ENCODE measurements at regions not wholly inside any gene's neighbourhood (a gene's known extent, or its start where the extent isn't known, plus 50 kb on each side); places are given as distances from the start of the nearest gene placed in this dataset.
A peak's percentile ranks its signal among the peaks of the same experiment; 100 is the strongest.

DNA sequence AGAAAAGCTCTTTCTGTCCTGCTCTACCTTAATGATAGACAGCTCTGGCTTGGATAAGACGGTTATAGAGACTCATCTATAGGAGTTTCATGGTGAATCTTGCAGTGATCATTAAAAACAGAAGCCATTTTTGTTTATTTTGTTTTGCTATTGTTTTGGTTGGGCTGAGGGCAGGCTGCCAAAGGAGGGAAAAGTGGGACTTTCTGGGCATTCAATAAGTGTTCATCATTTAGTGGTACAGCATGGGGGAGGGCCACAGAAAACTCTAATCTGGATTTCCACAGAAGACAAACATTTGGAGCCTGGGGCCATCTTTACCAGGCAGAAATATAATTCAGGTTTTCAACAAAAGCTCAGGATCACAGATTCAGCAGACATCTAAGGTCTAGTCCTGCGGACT is 62.4 kb upstream of the EFEMP1 start:
- H3K36me3 Mint-ChIP-seq = no peaks in the 10 kb centered on the region
- no peak for DNase-seq (ENCODE audit: low spot score)
- H3K9me3 Mint-ChIP-seq = no peaks in the 10 kb centered on the region
- Histone ChIP-seq H3K4me2 (no peak overlapping the region), H3K27me3 (no peaks in the 10 kb centered on the region), H3K36me3 (no peaks in the 10 kb centered on the region), H3K79me2 (ENCODE audit: low read depth) (no peaks in the 10 kb centered on the region), H3K27ac (no peak overlapping the region), H3K9ac (no peak overlapping the region), H2AFZ (replicated peaks) (no peak overlapping the region), H3F3A (ENCODE audit: low read depth) (no peaks in the 10 kb centered on the region), H3K4me3 (no peak overlapping the region), H3K4me1 (peaks cover 23% of the 10 kb centered on the region), H3K9me3 (ENCODE audit: low read depth) (no peaks in the 10 kb centered on the region), H4K20me1 (ENCODE audit: low read depth) (no peaks in the 10 kb centered on the region)
- TF ChIP-seq EZH2phosphoT487 (IDR thresholded peaks at IDR 0.05) (no peak), EZH2 (IDR thresholded peaks at IDR 0.05) (no peak)
- TF ChIP-seq, protein P1, sequence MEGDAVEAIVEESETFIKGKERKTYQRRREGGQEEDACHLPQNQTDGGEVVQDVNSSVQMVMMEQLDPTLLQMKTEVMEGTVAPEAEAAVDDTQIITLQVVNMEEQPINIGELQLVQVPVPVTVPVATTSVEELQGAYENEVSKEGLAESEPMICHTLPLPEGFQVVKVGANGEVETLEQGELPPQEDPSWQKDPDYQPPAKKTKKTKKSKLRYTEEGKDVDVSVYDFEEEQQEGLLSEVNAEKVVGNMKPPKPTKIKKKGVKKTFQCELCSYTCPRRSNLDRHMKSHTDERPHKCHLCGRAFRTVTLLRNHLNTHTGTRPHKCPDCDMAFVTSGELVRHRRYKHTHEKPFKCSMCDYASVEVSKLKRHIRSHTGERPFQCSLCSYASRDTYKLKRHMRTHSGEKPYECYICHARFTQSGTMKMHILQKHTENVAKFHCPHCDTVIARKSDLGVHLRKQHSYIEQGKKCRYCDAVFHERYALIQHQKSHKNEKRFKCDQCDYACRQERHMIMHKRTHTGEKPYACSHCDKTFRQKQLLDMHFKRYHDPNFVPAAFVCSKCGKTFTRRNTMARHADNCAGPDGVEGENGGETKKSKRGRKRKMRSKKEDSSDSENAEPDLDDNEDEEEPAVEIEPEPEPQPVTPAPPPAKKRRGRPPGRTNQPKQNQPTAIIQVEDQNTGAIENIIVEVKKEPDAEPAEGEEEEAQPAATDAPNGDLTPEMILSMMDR (IDR thresholded peaks at IDR 0.05) = no peak
- peaks cover 11% of the 10 kb centered on the region for H3K4me1 Mint-ChIP-seq
- no peak overlapping the region for H3K27ac Mint-ChIP-seq
- H3K4me3 Mint-ChIP-seq = no peak overlapping the region
- H3K27me3 Mint-ChIP-seq (ENCODE audit: insufficient read depth, low read depth) = peaks cover 5% of the 10 kb centered on the region

DNA sequence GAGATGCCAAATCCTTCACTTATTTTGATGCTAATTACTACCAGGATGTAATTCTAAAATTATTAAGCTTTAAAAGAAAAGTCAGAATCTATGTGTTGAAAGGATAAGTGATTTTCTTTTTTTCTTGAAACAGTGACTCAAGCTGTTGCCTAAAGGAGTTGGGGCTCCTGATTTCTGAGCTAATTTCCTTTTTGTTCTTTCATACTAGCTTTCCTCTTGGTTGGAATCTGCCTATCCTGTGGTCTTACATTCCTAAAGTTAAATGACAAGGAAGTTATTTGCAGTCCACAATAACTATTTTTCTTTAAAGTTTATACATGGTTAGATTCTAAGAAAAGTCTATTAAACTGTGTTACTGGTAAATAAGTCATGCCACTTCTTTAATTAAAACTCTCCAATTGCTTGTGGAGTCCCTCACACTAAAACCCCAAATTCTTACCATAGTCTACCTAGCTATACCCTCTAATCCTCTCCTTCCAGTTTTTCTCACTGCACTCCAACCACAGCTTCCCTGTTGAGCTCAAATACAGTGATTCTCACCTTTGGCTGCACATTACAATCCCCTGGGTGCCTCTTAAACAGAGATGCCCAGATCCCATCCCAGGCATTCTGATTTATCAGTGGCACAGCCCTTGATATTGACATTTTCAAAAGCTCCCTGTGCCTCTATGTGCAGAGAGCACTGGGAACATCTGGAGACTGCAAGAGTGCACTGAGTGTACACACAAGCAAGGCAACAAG is 63.3 kb upstream of the EFEMP1 start:
- no peaks in the 10 kb centered on the region for H4K20me1 ChIP-seq (ENCODE audit: low read depth)
- no peak overlapping the region for H3K4me3 ChIP-seq
- H3K27me3 Mint-ChIP-seq (ENCODE audit: insufficient read depth, low read depth) = peaks cover 7% of the 10 kb centered on the region
- H3K4me1 Mint-ChIP-seq = peaks cover 11% of the 10 kb centered on the region
- H3K36me3 ChIP-seq = no peaks in the 10 kb centered on the region
- no peaks in the 10 kb centered on the region for H3F3A ChIP-seq (ENCODE audit: low read depth)
- H3K4me2 ChIP-seq = peak overlapping the region; percentile 36
- no peaks in the 10 kb centered on the region for H3K27me3 ChIP-seq
- no peak overlapping the region for H2AFZ ChIP-seq (replicated peaks)
- H3K36me3 Mint-ChIP-seq = no peaks in the 10 kb centered on the region
- no peaks in the 10 kb centered on the region for H3K9me3 Mint-ChIP-seq
- no peaks in the 10 kb centered on the region for H3K79me2 ChIP-seq (ENCODE audit: low read depth)
- H3K27ac Mint-ChIP-seq = no peak overlapping the region
- peaks cover 22% of the 10 kb centered on the region for H3K4me1 ChIP-seq
- TF ChIP-seq EZH2 (IDR thresholded peaks at IDR 0.05) (no peak), EZH2phosphoT487 (IDR thresholded peaks at IDR 0.05) (no peak)
- TF ChIP-seq, protein P1 (IDR thresholded peaks at IDR 0.05) = no peak
- peak overlapping the region; percentile 40 for H3K4me3 Mint-ChIP-seq
- no peak for DNase-seq (ENCODE audit: low spot score)
- H3K9me3 ChIP-seq (ENCODE audit: low read depth) = no peaks in the 10 kb centered on the region
- H3K9ac ChIP-seq = no peak overlapping the region
- H3K27ac ChIP-seq = no peak overlapping the region

DNA sequence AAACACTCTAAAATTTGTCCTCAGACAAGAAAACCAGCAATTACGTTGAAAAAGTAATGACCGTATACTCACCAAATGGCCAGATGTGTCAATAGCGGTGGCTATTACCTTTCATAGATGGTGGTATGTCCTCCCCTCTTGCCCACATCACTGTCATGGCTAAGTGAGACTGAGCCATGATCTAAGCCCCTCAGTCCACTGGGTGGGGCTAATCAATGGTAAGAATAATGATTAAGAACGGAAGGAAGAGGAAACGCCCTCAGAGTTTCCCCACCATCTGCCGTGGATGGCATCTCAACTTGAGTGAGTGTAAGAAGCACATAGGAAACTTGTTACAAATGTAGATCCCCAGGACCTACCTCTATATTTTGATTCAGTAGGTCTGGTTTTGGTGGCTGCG is 65.8 kb upstream of the EFEMP1 start:
- Mint-ChIP-seq H3K27ac (no peak overlapping the region), H3K27me3 (ENCODE audit: insufficient read depth, low read depth) (peaks cover 11% of the 10 kb centered on the region), H3K4me1 (peaks cover 11% of the 10 kb centered on the region), H3K36me3 (no peaks in the 10 kb centered on the region), H3K9me3 (no peaks in the 10 kb centered on the region), H3K4me3 (no peak overlapping the region)
- Histone ChIP-seq H3K4me2 (no peak overlapping the region), H3K79me2 (ENCODE audit: low read depth) (no peaks in the 10 kb centered on the region), H4K20me1 (ENCODE audit: low read depth) (no peaks in the 10 kb centered on the region), H3K27me3 (no peaks in the 10 kb centered on the region), H3K4me1 (peaks cover 22% of the 10 kb centered on the region), H3K27ac (no peak overlapping the region), H2AFZ (replicated peaks) (no peak overlapping the region), H3K9me3 (ENCODE audit: low read depth) (no peaks in the 10 kb centered on the region), H3K9ac (no peak overlapping the region), H3F3A (ENCODE audit: low read depth) (no peaks in the 10 kb centered on the region), H3K4me3 (no peak overlapping the region), H3K36me3 (no peaks in the 10 kb centered on the region)
- DNase-seq (ENCODE audit: low spot score) = no peak
- TF ChIP-seq, protein P1 (IDR thresholded peaks at IDR 0.05) = no peak
- TF ChIP-seq EZH2phosphoT487 (IDR thresholded peaks at IDR 0.05) (no peak), EZH2 (IDR thresholded peaks at IDR 0.05) (no peak)
